CD14-positive monocyte (primary cell): ENCODE measurements at regions not wholly inside any gene's neighbourhood (a gene's known extent, or its start where the extent isn't known, plus 50 kb on each side); places are given as distances from the start of the nearest gene placed in this dataset.

Source experiments
- DNase-seq, 3 donors: peaks; one replicate each; pipeline ENCODE4 v3.0.0-alpha.2; 2011 to 2022
- H2AFZ ChIP-seq: 2 replicates; pipeline ENCODE4 v1.6.0; 2012; ENCODE audit warnings: mild to moderate bottlenecking, low read depth, low read length, inconsistent platforms; ENCODE audit not compliant: insufficient read depth, poor library complexity, severe bottlenecking
- H3K27ac ChIP-seq, 2 donors: 1 replicate in 1 of 2; 2 replicates in 1 of 2; pipeline ENCODE4 v1.5.1; 2012 to 2013; ENCODE audit warnings: low read length in 2 of 2, control low read depth in 1 of 2, inconsistent platforms in 1 of 2, low read depth in 1 of 2, mild to moderate bottlenecking in 1 of 2
- H3K27me3 ChIP-seq, 2 donors: one replicate each; pipeline versions ENCODE4 v1.6.0 to v1.6.1; 2011 to 2013; ENCODE audit warnings: low read length in 2 of 2; ENCODE audit not compliant: control insufficient read depth in 2 of 2, insufficient read depth in 2 of 2
- H3K36me3 ChIP-seq, 2 donors: replicated peaks in 1 of 2; 1 replicate in 1 of 2; 2 replicates in 1 of 2; pipeline versions ENCODE4 v1.5.1 to v1.6.1; 2012 to 2013; ENCODE audit warnings: low read length in 2 of 2, control low read depth in 1 of 2, inconsistent platforms in 1 of 2, mild to moderate bottlenecking in 1 of 2; ENCODE audit not compliant: insufficient read depth in 2 of 2, control insufficient read depth in 1 of 2
- H3K4me1 ChIP-seq, 2 donors: 1 replicate in 1 of 2; 2 replicates in 1 of 2; pipeline versions ENCODE4 v1.5.1 to v1.6.1; 2012 to 2013; ENCODE audit warnings: low read length in 2 of 2, control low read depth in 1 of 2, inconsistent platforms in 1 of 2, mild to moderate bottlenecking in 1 of 2, moderate library complexity in 1 of 2; ENCODE audit not compliant: insufficient read depth in 2 of 2, control insufficient read depth in 1 of 2
- H3K4me2 ChIP-seq: replicated peaks from 2 replicates; pipeline ENCODE3; 2012; ENCODE audit warnings: low read length, moderate library complexity, mild to moderate bottlenecking; ENCODE audit not compliant: poor library complexity, severe bottlenecking; ENCODE audit errors: extremely low read depth
- H3K4me3 ChIP-seq, 3 experiments: fragments of 200-600 bp in 1 of 3; sonication (generic) in 1 of 3; replicated peaks in 1 of 3; 1 replicate in 2 of 3; 2 replicates in 1 of 3; pipeline ENCODE4 v1.5.1; 2011 to 2013; ENCODE audit warnings: low read length in 3 of 3, mild to moderate bottlenecking in 3 of 3, control low read depth in 2 of 3, low read depth in 2 of 3, inconsistent platforms in 1 of 3, moderate library complexity in 1 of 3
- H3K79me2 ChIP-seq: 2 replicates; pipeline ENCODE4 v1.6.0; 2012; ENCODE audit warnings: mild to moderate bottlenecking, control low read depth, inconsistent platforms, low read length, moderate library complexity; ENCODE audit not compliant: insufficient read depth
- H3K9ac ChIP-seq: 2 replicates; pipeline ENCODE4 v1.6.0; 2017; ENCODE audit warnings: low read length, mild to moderate bottlenecking; ENCODE audit not compliant: insufficient read depth, poor library complexity, severe bottlenecking
- H3K9me3 ChIP-seq, 2 donors: replicated peaks in 1 of 2; 1 replicate in 1 of 2; 2 replicates in 1 of 2; pipeline versions ENCODE4 v1.5.1 to v1.6.1; 2012 to 2013; ENCODE audit warnings: low read length in 2 of 2, control low read depth in 1 of 2; ENCODE audit not compliant: control insufficient read depth in 1 of 2, insufficient read depth in 1 of 2
- H4K20me1 ChIP-seq: 2 replicates; pipeline ENCODE4 v1.6.0; 2012; ENCODE audit warnings: mild to moderate bottlenecking, low read length, control low read depth, moderate library complexity; ENCODE audit not compliant: insufficient read depth
- H3K27ac Mint-ChIP-seq, 7 donors: one replicate each; pipeline ENCODE4 v1.8.0; 2020; ENCODE audit warnings: mild to moderate bottlenecking in 7 of 7, mixed read lengths in 7 of 7, moderate library complexity in 6 of 7, inconsistent platforms in 2 of 7
- H3K27me3 Mint-ChIP-seq, 3 donors: one replicate each; pipeline ENCODE4 v1.8.0; 2021 to 2022; ENCODE audit warnings: low read depth in 3 of 3, mild to moderate bottlenecking in 3 of 3, mixed read lengths in 3 of 3, moderate library complexity in 3 of 3, inconsistent platforms in 1 of 3
- H3K36me3 Mint-ChIP-seq, 2 donors: one replicate each; pipeline ENCODE4 v1.8.0; 2020; ENCODE audit warnings: mixed read lengths in 2 of 2, inconsistent platforms in 1 of 2, mild to moderate bottlenecking in 1 of 2
- H3K4me1 Mint-ChIP-seq: one replicate; pipeline ENCODE4 v1.8.0; 2020; ENCODE audit warnings: mild to moderate bottlenecking, mixed read lengths
- H3K4me3 Mint-ChIP-seq, 2 donors: one replicate each; pipeline ENCODE4 v1.8.0; 2020; ENCODE audit warnings: mild to moderate bottlenecking in 2 of 2, mixed read lengths in 2 of 2, moderate library complexity in 1 of 2
- H3K9me3 Mint-ChIP-seq, 7 donors: one replicate each; pipeline ENCODE4 v1.8.0; 2020 to 2022; ENCODE audit warnings: mixed read lengths in 7 of 7, mild to moderate bottlenecking in 6 of 7, moderate library complexity in 6 of 7, inconsistent platforms in 2 of 7
- WGBS: methylation state at CpG from one replicate; pipeline ENCODE4 v1.1.5; 2013; ENCODE audit warnings: missing lambda C conversion rate; ENCODE audit not compliant: insufficient coverage; 5-methylcytosine and 5-hydroxymethylcytosine counted together
- intact Hi-C, 2 donors: fragments of 100-400 bp; cut with micrococcal nuclease; formaldehyde crosslinking; loops; one replicate each; pipeline versions ENCODE4 v1.15.0 to v1.15.1; 2023
- TF ChIP-seq, protein P1 (sequence below): fragments of 200-600 bp; IDR thresholded peaks from one replicate; pipeline ENCODE4 v1.8.0; 2022; ENCODE audit warnings: antibody characterized with exemption, mild to moderate bottlenecking

- Histone ChIP-seq H3K27ac (no peak overlapping the region), H3K27me3 (no peaks in the 10 kb centered on the region), H3K4me1 (no peaks in the 10 kb centered on the region), H2AFZ (no peak overlapping the region), H3K4me2 (no peak overlapping the region), H3K36me3 (no peaks in the 10 kb centered on the region), H3K4me3 (no peak overlapping the region), H3K9me3 (no peaks in the 10 kb centered on the region), H4K20me1 (no peaks in the 10 kb centered on the region), H3K79me2 (no peaks in the 10 kb centered on the region), H3K9ac (no peak overlapping the region)
- TF ChIP-seq, protein P1, sequence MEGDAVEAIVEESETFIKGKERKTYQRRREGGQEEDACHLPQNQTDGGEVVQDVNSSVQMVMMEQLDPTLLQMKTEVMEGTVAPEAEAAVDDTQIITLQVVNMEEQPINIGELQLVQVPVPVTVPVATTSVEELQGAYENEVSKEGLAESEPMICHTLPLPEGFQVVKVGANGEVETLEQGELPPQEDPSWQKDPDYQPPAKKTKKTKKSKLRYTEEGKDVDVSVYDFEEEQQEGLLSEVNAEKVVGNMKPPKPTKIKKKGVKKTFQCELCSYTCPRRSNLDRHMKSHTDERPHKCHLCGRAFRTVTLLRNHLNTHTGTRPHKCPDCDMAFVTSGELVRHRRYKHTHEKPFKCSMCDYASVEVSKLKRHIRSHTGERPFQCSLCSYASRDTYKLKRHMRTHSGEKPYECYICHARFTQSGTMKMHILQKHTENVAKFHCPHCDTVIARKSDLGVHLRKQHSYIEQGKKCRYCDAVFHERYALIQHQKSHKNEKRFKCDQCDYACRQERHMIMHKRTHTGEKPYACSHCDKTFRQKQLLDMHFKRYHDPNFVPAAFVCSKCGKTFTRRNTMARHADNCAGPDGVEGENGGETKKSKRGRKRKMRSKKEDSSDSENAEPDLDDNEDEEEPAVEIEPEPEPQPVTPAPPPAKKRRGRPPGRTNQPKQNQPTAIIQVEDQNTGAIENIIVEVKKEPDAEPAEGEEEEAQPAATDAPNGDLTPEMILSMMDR, result no peak
- H3K36me3 Mint-ChIP-seq, result no peaks in the 10 kb centered on the region
- H3K27me3 Mint-ChIP-seq, result peaks cover 0 to 3% (median 2%) of the 10 kb centered on the region in 3 donors
- intact Hi-C loops, result no loop called here
- H3K27ac Mint-ChIP-seq, result no peak overlapping the region
- no peak overlapping the region for H3K4me3 Mint-ChIP-seq
- 97% methylated on average over 8 of the region's 12 CpGs for WGBS
- peaks cover 0 to 8% (median 0%) of the 10 kb centered on the region in 7 donors for H3K9me3 Mint-ChIP-seq
- no peak for DNase-seq
- no peaks in the 10 kb centered on the region for H3K4me1 Mint-ChIP-seq
These were observed 629.7 kb upstream of the ZNF608 start for GRCh38 chr5:125376059-125376641.

DNA sequence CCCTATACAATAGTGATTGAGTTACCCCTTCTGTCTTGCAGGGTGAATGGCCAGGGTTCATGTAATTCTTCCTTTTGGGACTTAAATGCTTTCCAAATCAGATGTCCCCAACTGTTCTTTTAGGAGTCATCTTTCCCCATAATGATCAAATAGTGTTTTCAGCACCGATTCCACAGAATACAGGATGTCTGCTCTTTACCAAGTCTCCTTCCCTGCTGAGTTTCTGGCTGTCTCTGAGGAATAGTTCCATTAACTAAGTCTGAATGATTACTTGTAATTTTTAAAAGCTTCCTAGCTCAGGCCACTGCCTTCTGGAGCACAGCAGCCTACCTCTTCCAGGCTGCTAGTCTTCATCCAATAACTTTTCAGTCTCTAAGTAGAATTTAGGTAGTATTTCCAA is 630.7 kb upstream of the ZNF608 start:
- Histone ChIP-seq H3K79me2 (no peaks in the 10 kb centered on the region), H3K4me2 (no peak overlapping the region), H3K36me3 (no peaks in the 10 kb centered on the region), H3K27me3 (no peaks in the 10 kb centered on the region), H3K27ac (no peak overlapping the region), H3K9ac (no peak overlapping the region), H4K20me1 (no peaks in the 10 kb centered on the region), H3K4me1 (no peaks in the 10 kb centered on the region), H3K4me3 (no peak overlapping the region), H2AFZ (no peak overlapping the region), H3K9me3 (no peaks in the 10 kb centered on the region)
- H3K36me3 Mint-ChIP-seq, result no peaks in the 10 kb centered on the region
- H3K4me1 Mint-ChIP-seq, result no peaks in the 10 kb centered on the region
- H3K9me3 Mint-ChIP-seq, result peaks cover 0 to 6% (median 0%) of the 10 kb centered on the region in 7 donors
- TF ChIP-seq, protein P1, result no peak
- no peak for DNase-seq
- no peak overlapping the region for H3K27ac Mint-ChIP-seq
- H3K4me3 Mint-ChIP-seq, result no peak overlapping the region
- WGBS, result 83% methylated on average over 1 of the region's 1 CpG
- intact Hi-C loops, result no loop called here
- H3K27me3 Mint-ChIP-seq, result peaks cover 0 to 3% (median 2%) of the 10 kb centered on the region in 3 donors
